Loucy (cell line): ENCODE measurements at regions not wholly inside any gene's neighbourhood (a gene's known extent, or its start where the extent isn't known, plus 50 kb on each side); places are given as distances from the start of the nearest gene placed in this dataset.

Source experiments
- H2AFZ ChIP-seq: fragments of 200-600 bp; sonication (generic); 2 replicates; pipeline ENCODE4 v1.6.0; 2016; ENCODE audit warnings: antibody characterized with exemption, mild to moderate bottlenecking, low read length, moderate library complexity
- H3F3A ChIP-seq: fragments of 200-600 bp; 2 replicates; pipeline ENCODE4 v1.6.0; 2016; ENCODE audit warnings: antibody characterized with exemption, low read depth, mild to moderate bottlenecking
- H3K27me3 ChIP-seq: fragments of 200-600 bp; sonication (generic); 2 replicates; pipeline ENCODE4 v1.6.1; 2014; ENCODE audit warnings: low read length, mild to moderate bottlenecking; ENCODE audit not compliant: insufficient read depth, poor library complexity, severe bottlenecking
- H3K36me3 ChIP-seq: fragments of 200-600 bp; sonication (generic); 2 replicates; pipeline ENCODE4 v1.6.1; 2016; ENCODE audit warnings: low read length; ENCODE audit not compliant: insufficient read depth
- H3K4me1 ChIP-seq: fragments of 200-600 bp; sonication (generic); 2 replicates; pipeline ENCODE4 v1.5.1; 2014; ENCODE audit warnings: low read length, mild to moderate bottlenecking; ENCODE audit not compliant: insufficient read depth, poor library complexity, severe bottlenecking
- H3K4me2 ChIP-seq: fragments of 200-600 bp; sonication (generic); 2 replicates; pipeline ENCODE4 v1.6.0; 2014; ENCODE audit warnings: antibody characterized with exemption, low read length, low read depth, mild to moderate bottlenecking; ENCODE audit not compliant: poor library complexity, severe bottlenecking
- H3K4me3 ChIP-seq: fragments of 200-600 bp; sonication (generic); 2 replicates; pipeline ENCODE4 v1.5.1; 2014; ENCODE audit warnings: low read length, mild to moderate bottlenecking, mixed read lengths; ENCODE audit not compliant: poor library complexity, severe bottlenecking
- H3K79me2 ChIP-seq: fragments of 200-600 bp; sonication (generic); 2 replicates; pipeline ENCODE4 v1.6.1; 2014; ENCODE audit warnings: low read length; ENCODE audit not compliant: insufficient read depth
- H3K9ac ChIP-seq: fragments of 200-600 bp; sonication (generic); 2 replicates; pipeline ENCODE4 v1.6.0; 2014; ENCODE audit warnings: mild to moderate bottlenecking, low read depth, low read length, moderate library complexity; ENCODE audit not compliant: poor library complexity, severe bottlenecking
- H3K9me2 ChIP-seq: fragments of 200-600 bp; sonication (generic); replicated peaks from 2 replicates; pipeline ENCODE4 v1.6.1; 2016; ENCODE audit warnings: low read depth, low read length, mixed read lengths
- H3K9me3 ChIP-seq: fragments of 200-600 bp; sonication (generic); 2 replicates; pipeline ENCODE4 v1.6.1; 2014; ENCODE audit warnings: mild to moderate bottlenecking, antibody characterized with exemption, low read length, low read depth; ENCODE audit not compliant: insufficient read depth
- H4K20me1 ChIP-seq: fragments of 200-600 bp; sonication (generic); 2 replicates; pipeline ENCODE4 v1.6.0; 2014; ENCODE audit warnings: antibody characterized with exemption, low read length, mild to moderate bottlenecking; ENCODE audit not compliant: insufficient read depth, poor library complexity, severe bottlenecking
- EZH2phosphoT487 ChIP-seq: fragments of 200-600 bp; IDR thresholded peaks from 2 replicates; pipeline ENCODE4 v1.6.1; 2018; ENCODE audit warnings: antibody characterized with exemption, mild to moderate bottlenecking, moderate library complexity, borderline replicate concordance
- TF ChIP-seq, protein P1 (sequence below): fragments of 200-600 bp; sonication (generic); conservative IDR thresholded peaks from 2 replicates; pipeline ENCODE4 v1.5.1; 2014; ENCODE audit warnings: mild to moderate bottlenecking, antibody characterized with exemption, low read length

- Histone ChIP-seq H3K9me2 (no peaks in the 10 kb centered on the region), H3K36me3 (no peaks in the 10 kb centered on the region), H3K27me3 (no peaks in the 10 kb centered on the region), H3K9me3 (no peaks in the 10 kb centered on the region), H3K4me2 (peak overlapping the region; percentile 73), H3F3A (peaks cover 3% of the 10 kb centered on the region; the same call in 1 of the 2 replicates), H3K4me1 (peaks cover 71% of the 10 kb centered on the region), H2AFZ (no peak overlapping the region), H3K79me2 (no peaks in the 10 kb centered on the region), H3K4me3 (peak overlapping the region; percentile 62), H4K20me1 (no peaks in the 10 kb centered on the region), H3K9ac (peak overlapping the region; percentile 76)
- TF ChIP-seq, protein P1, sequence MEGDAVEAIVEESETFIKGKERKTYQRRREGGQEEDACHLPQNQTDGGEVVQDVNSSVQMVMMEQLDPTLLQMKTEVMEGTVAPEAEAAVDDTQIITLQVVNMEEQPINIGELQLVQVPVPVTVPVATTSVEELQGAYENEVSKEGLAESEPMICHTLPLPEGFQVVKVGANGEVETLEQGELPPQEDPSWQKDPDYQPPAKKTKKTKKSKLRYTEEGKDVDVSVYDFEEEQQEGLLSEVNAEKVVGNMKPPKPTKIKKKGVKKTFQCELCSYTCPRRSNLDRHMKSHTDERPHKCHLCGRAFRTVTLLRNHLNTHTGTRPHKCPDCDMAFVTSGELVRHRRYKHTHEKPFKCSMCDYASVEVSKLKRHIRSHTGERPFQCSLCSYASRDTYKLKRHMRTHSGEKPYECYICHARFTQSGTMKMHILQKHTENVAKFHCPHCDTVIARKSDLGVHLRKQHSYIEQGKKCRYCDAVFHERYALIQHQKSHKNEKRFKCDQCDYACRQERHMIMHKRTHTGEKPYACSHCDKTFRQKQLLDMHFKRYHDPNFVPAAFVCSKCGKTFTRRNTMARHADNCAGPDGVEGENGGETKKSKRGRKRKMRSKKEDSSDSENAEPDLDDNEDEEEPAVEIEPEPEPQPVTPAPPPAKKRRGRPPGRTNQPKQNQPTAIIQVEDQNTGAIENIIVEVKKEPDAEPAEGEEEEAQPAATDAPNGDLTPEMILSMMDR = no peak
- TF ChIP-seq EZH2phosphoT487 = no peak
These were observed 79.8 kb downstream of the RHOB start for GRCh38 chr2:20526708-20527107.

GRCh38 chr2:20528713-20529112, 81.8 kb downstream of the RHOB start:
- Histone ChIP-seq H4K20me1 (no peaks in the 10 kb centered on the region), H3K9me2 (no peaks in the 10 kb centered on the region), H3K9ac (no peak overlapping the region), H3K4me3 (no peak overlapping the region), H3K9me3 (no peaks in the 10 kb centered on the region), H3K27me3 (no peaks in the 10 kb centered on the region), H3F3A (peaks cover 3% of the 10 kb centered on the region; the same call in 1 of the 2 replicates), H3K4me2 (no peak overlapping the region), H3K4me1 (peaks cover 55% of the 10 kb centered on the region), H2AFZ (no peak overlapping the region), H3K79me2 (no peaks in the 10 kb centered on the region), H3K36me3 (no peaks in the 10 kb centered on the region)
- no peak for TF ChIP-seq EZH2phosphoT487
- TF ChIP-seq, protein P1 = no peak

DNA sequence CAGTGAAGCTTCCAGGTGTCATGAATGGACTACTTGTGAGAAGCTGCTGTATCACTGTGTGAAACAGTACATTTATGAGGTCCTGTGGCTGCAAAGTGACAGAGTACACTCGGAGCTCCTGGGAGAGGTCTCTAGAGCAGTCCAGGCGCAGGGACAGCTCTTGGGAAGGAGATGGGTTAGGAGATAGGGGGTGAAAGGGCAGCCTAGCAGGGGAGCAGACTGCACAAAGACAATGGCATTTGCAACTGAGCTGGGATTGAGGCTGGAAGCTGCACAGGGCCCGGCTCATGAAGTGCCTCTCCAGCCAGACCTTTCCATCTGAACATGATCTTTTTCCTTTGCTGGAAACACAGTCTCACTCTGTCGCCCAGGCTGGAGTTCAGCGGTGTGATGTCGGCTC, 83.6 kb downstream of the RHOB start:
- Histone ChIP-seq H3K9me3 (no peaks in the 10 kb centered on the region), H3K9me2 (no peaks in the 10 kb centered on the region), H3F3A (peaks cover 3% of the 10 kb centered on the region; the same call in 1 of the 2 replicates), H3K4me1 (peaks cover 37% of the 10 kb centered on the region), H3K4me2 (no peak overlapping the region), H3K36me3 (no peaks in the 10 kb centered on the region), H3K27me3 (no peaks in the 10 kb centered on the region), H2AFZ (no peak overlapping the region), H3K4me3 (no peak overlapping the region), H3K9ac (no peak overlapping the region), H3K79me2 (no peaks in the 10 kb centered on the region), H4K20me1 (no peaks in the 10 kb centered on the region)
- TF ChIP-seq EZH2phosphoT487 = no peak
- TF ChIP-seq, protein P1 = no peak
